SIG-M5 treated with dmso at 0.1 percent for 504 hours (cell line): ENCODE measurements at regions not wholly inside any gene's neighbourhood (a gene's known extent, or its start where the extent isn't known, plus 50 kb on each side); places are given as distances from the start of the nearest gene placed in this dataset.
"Not testable (repeated sequence)": the region's sequence is repeated elsewhere in the genome, so short reads cannot be mapped to it uniquely, and the experiment has no call there.

Experiments used
- DNase-seq: peaks from one replicate; lab custom pipeline; 2025; ENCODE audit not compliant: unreplicated experiment; lab: John Stamatoyannopoulos, UW

- no peak for DNase-seq
These were observed 312.0 kb upstream of the TPK1 start for GRCh38 chr7:145147865-145148264.

DNA sequence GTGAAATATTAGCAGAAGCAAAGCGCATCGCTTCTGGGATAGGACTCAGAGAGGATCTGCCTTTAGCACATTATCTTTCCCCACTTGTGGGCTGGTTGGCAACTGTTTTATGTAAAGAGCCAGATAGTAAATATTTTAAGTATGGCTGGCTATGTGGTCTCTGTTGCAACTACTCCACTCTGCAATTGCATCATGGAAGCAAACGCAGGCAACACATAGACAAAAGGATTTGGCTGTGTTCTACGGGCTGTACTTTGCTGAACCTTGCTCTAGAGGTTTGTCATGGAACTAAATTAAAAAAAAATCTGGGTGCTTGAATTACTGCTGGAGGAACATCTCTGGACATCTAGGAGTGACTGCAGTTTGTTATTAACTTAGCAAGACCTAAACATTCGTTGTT lies 307.8 kb upstream of the TPK1 start:
- no peak for DNase-seq

GRCh38 chr7:145134377-145134776 lies 298.5 kb upstream of the TPK1 start:
- DNase-seq: no peak

- DNase-seq: no peak
These were observed 287.6 kb upstream of the TPK1 start for GRCh38 chr7:145123502-145123901.

DNA sequence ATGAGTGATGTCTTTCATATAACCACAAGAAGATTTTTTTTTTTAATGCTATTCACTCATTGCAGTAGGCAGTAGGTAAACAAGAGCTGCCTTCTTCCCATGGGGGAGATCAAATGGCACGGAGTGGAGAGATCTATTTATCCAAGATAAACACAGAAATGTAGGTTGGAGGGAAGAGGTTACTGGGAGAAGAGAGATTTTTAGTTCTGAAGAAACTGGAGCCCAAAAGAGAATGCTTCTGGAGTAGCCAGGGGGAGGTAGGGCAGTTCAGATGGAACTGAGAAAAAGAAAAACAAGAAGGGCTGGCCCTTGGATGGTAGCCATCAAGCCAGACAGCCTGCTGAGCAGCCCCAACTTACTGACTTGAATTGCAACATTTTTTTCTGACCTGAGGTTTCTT lies 270.1 kb upstream of the TPK1 start:
- no peak for DNase-seq

DNA sequence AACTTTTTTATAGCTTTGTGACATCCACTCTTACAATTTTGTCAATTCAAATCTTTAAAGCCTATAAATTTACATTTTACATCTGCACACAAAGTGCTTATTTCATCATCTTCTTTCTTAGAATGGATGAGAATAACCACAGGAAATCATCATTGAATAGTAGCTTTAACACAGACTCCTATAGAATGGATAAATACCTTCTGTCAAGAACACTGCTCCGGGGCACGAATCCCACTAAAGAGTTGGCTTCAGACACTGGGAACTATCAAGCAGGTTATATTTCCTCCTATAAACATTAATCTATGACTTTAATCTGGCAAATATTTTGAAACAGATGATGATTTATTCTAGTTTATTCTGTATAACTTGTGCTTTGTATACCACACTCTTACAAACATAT lies 269.7 kb upstream of the TPK1 start:
- no peak for DNase-seq

DNA sequence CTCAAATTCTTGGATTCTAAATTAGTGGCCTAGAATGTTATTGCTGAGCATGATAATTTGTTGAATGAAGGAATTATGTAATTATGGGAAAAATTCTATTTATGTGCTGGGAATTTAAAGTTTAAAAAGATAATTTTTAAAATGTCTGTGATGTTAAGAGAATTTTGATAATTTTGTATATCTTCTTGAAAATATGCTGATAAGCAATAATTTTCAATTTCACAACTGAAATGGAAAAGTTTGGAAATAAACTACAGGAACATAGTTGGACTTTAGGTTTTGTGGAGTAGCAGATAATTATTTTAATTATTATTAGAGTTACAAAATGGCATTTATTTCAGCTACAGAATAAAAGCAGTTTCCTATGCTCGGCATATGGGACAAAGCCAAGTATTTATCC lies 268.5 kb upstream of the TPK1 start:
- no peak for DNase-seq

GRCh38 chr7:145102199-145102598 lies 266.3 kb upstream of the TPK1 start:
- DNase-seq: not testable (repeated sequence)

- DNase-seq: no peak
These were observed 256.9 kb upstream of the TPK1 start for GRCh38 chr7:145092766-145093165.

- DNase-seq: no peak
These were observed 252.4 kb upstream of the TPK1 start for GRCh38 chr7:145088111-145088745.

DNA sequence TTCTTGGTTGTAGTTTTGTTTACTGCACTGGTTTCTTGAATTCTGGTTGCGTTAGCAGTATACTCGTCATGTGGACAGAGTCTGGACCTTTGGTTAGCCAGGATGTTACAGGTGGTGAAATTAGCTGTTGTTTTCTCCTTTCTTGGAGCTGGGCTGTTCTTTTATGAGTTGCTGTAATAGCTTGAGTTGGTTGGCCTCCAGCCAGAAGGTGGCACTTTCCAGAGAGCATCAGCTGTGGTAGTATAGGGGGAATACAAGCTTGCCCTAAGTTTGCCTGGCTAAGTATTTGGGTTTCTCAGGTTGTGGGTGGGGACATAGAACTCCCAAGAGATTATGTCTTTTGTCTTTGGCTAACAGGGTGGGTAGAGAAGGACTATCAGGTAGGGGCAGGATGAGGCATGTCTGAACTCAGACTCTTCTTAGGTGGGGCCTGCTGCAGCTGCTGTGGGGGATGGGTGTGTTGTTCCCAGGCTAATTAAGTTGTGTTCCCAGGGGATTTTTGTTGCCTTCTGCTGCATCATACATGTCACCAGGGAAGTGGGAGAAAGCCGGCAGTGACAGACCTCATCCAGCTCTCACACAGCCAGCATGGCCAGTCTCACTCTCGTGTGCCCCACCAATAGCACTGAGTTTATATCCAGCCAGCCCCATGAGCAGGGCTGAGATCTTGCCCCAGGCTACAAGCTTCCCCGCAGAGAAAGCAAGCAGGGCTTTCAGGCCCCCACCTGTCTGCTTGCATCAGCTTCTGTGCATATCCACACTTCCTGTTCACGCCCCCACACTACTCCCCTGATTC lies 246.7 kb upstream of the TPK1 start:
- no peak for DNase-seq

DNA sequence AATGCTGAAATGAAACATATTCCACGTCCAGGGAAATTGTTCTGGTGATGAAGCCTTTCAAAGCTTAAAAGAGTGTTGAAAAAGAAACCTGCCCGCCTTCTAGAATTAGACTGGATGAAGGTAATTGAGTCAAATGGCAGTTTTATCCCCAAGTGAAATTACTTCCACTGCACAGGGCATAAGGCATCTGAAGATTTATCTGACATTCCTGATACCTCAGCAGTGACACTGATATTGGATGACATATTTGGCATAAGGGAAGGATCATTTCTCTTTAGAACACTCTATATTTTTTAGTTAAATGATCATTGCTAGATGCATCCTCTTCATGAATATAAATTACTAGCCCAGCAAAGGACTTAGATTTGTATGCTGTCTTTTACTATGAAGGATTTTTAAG lies 229.6 kb upstream of the TPK1 start:
- DNase-seq: no peak

- DNase-seq: no peak
These were observed 228.3 kb upstream of the TPK1 start for GRCh38 chr7:145064114-145064513.

DNA sequence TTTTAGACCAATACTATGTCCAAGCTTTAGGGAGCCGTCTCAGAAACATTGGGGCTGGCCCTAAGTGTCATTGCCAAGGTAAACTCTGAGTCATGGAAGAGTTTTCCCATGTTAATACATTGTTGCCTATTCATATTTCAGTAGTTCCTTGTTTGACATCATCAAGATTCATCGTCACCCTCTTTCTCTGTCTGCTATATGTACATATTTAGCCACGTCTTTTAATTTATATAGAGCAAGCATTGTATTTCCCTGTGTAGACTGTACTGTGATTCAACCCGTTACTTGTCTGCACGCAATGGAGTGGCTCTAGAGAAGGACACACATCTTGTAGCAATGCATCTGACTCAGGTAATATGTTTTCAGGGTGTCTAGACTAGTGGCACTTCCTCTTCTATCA lies 217.9 kb upstream of the TPK1 start:
- DNase-seq: no peak

DNA sequence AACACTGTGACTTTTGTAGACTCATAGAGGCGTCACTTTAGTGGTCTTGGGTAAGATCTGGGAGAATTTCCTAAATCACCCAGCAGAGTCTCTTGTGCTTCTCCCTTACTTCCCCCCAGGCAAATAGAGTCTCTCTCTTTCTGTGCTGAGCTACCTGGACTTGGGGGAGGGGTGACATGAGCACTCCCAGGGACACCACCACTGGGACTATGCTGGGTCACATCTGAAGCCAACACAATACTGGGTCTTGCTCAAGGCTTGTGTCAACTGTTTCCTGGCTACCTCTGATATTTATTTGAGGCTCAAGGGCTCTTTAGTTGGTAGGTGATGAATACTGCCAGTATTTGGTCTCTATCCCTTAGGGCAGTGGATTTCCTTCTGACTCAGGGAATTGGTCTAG lies 214.6 kb upstream of the TPK1 start:
- DNase-seq: no peak

GRCh38 chr7:145036604-145037405 lies 201.0 kb upstream of the TPK1 start:
- DNase-seq: peak; percentile 14

DNA sequence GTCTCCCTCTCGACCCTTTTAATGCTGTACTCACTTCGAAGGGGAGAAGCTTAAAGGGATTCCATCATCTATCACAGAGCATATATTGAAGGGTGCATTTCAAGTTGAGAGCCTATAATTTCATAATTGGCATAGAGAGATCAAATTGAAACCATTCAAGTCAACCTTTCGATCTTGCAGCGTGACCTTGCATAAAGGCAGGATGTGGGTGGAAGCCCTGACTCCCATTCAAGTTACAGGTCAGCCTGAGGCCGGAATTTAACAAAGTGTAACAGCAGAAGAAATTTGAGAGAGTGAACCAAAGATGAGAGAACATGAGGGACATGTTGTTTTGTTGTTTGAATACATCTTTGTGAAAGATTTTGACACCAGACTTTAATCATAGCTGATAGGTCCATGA lies 195.3 kb upstream of the TPK1 start:
- no peak for DNase-seq

- no peak for DNase-seq
These were observed 194.9 kb upstream of the TPK1 start for GRCh38 chr7:145030754-145031153.

DNA sequence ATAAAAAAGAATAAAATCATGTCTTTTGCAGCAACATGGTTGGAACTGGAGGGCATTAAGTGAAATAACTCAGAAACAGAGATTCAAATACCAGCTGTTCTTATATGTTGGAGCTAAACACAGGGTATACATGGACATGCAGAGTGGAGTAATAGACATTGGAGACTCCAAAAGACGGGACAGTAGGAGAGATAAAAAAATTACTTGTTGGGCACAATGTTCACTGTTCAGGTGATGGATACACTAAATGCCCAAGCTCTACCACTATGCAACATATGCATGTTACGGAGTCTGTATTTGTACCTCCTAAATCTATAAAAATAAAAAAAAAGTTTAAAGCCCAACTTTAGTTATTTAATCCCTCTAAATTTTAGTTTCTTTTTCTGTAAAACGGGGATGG lies 184.6 kb upstream of the TPK1 start:
- no peak for DNase-seq

DNA sequence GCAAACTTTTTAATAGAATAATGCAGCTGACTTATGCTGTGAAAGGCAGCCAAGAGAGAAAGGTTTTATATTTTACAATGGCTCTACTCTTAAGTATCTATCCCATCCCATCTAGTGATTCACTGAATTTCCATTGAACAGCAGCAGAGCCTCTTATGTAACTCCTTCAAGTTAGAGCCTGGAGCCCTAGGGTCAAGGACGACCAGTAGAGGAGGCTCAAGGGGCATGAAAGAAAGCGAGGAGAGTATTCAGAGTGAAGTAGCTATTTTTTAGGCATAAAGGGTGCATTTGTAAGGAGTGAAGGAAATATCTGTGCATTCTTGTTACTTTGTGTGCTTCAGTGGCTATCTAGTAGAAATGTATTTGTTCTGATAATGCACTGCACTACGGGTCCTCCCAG lies 180.2 kb upstream of the TPK1 start:
- DNase-seq: no peak

GRCh38 chr7:145009876-145010275 lies 174.0 kb upstream of the TPK1 start:
- no peak for DNase-seq

- DNase-seq: peak; percentile 1
These were observed 169.7 kb upstream of the TPK1 start for GRCh38 chr7:145005601-145006000.
